Psoas muscle (tissue), 7 donors: ENCODE measurements at regions not wholly inside any gene's neighbourhood (a gene's known extent, or its start where the extent isn't known, plus 50 kb on each side); places are given as distances from the start of the nearest gene placed in this dataset.
A peak's percentile ranks its signal among the peaks of the same experiment; 100 is the strongest.

ENCODE experiments used
- ATAC-seq, 4 donors: fragments of 200-7000 bp; cut with Tn5 transposase; one replicate each; pipeline ENCODE4 v1.9.1; 2020; ENCODE audit warnings: moderate library complexity in 3 of 4, mild to moderate bottlenecking in 2 of 4
- DNase-seq, 2 donors: peaks; one replicate each; pipeline ENCODE4 v3.0.0-alpha.2; 2020
- H3K27ac ChIP-seq: fragments of 200-600 bp; one replicate; pipeline ENCODE4 v1.8.0; 2022
- H3K27me3 ChIP-seq, 3 donors: fragments of 200-600 bp in 1 of 3; one replicate each; pipeline versions ENCODE4 v1.6.1 to v1.8.0; 2013 to 2022; ENCODE audit warnings: low read length in 2 of 3, mild to moderate bottlenecking in 2 of 3, moderate library complexity in 1 of 3; ENCODE audit not compliant: insufficient read depth in 3 of 3
- H3K36me3 ChIP-seq, 2 donors: fragments of 200-600 bp in 1 of 2; one replicate each; pipeline versions ENCODE4 v1.6.1 to v1.8.0; 2013 to 2022; ENCODE audit warnings: low read depth in 1 of 2, mild to moderate bottlenecking in 1 of 2, moderate library complexity in 1 of 2; ENCODE audit not compliant: insufficient read depth in 1 of 2
- H3K4me1 ChIP-seq: fragments of 200-600 bp; one replicate; pipeline ENCODE4 v1.8.0; 2022
- H3K4me3 ChIP-seq: fragments of 200-600 bp; one replicate; pipeline ENCODE4 v1.8.0; 2022; ENCODE audit warnings: mild to moderate bottlenecking
- H3K9me3 ChIP-seq: fragments of 200-600 bp; one replicate; pipeline ENCODE4 v1.8.0; 2022
- CTCF ChIP-seq: fragments of 200-600 bp; IDR thresholded peaks from one replicate; pipeline ENCODE4 v1.8.0; 2022; ENCODE audit warnings: antibody characterized with exemption
- WGBS, 3 donors: extraction: QIAGEN DNeasy Blood & Tissue Kit; methylation state at CpG; one replicate each; pipeline versions ENCODE4 v1.1.6 to v1.1.7; 2013; 5-methylcytosine and 5-hydroxymethylcytosine counted together
- intact Hi-C, 2 donors: fragments of 100-400 bp; cut with DNase I; formaldehyde crosslinking; loops; one replicate each; pipeline versions ENCODE4 v1.11.0 to v1.14.2; 2022
- donor health status: healthy with polysubstance abuse.
- donor health status: DM: no; HTN: no; CAD: no; lungs with moderate emphysema.
- donor health status: Bipolar disorder and iron deficiency.
- donor health status: healthy.
- donor health status: DM: yes; HTN: yes; CAD: no.
- donor health status: DM: no; HTN: no; CAD: no.
- donor health status: DM: yes; HTN: yes; CAD: no.

GRCh38 chr5:40432836-40433235 is 246.9 kb upstream of the PTGER4 start:
- Histone ChIP-seq H3K27me3 (no peaks in the 10 kb centered on the region), H3K36me3 (no peaks in the 10 kb centered on the region), H3K9me3 (no peaks in the 10 kb centered on the region), H3K4me3 (no peak overlapping the region), H3K4me1 (no peaks in the 10 kb centered on the region), H3K27ac (no peak overlapping the region)
- ATAC-seq (no peak), DNase-seq (no peak)
- no peak for TF ChIP-seq CTCF
- WGBS, 3 donors, result 90 to 98% (median 91%) methylated on average over 1 of the region's 1 CpG
- intact Hi-C loops, result no loop called here

- no peak for TF ChIP-seq CTCF
- WGBS, 3 donors, result 92 to 100% (median 97%) methylated on average over 1 of the region's 1 CpG
- H3K4me3 ChIP-seq, result no peak overlapping the region
- H3K9me3 ChIP-seq, result no peaks in the 10 kb centered on the region
- ATAC-seq (no peak), DNase-seq (no peak)
- intact Hi-C loops, result no loop called here
- no peaks in the 10 kb centered on the region for H3K36me3 ChIP-seq
- H3K27me3 ChIP-seq, result no peaks in the 10 kb centered on the region
- H3K4me1 ChIP-seq, result no peaks in the 10 kb centered on the region
- H3K27ac ChIP-seq, result no peak overlapping the region
These were observed 248.0 kb upstream of the PTGER4 start for GRCh38 chr5:40431734-40432133.

- Histone ChIP-seq H3K27ac (no peak overlapping the region), H3K9me3 (no peaks in the 10 kb centered on the region), H3K4me1 (no peaks in the 10 kb centered on the region), H3K36me3 (no peaks in the 10 kb centered on the region), H3K4me3 (no peak overlapping the region), H3K27me3 (no peaks in the 10 kb centered on the region)
- WGBS, 3 donors, result 20 to 40% (median 30%) methylated on average over 3 of the region's 3 CpGs
- intact Hi-C loops, result no loop called here
- ATAC-seq (no peak), DNase-seq (no peak)
- no peak for TF ChIP-seq CTCF
These were observed 249.5 kb upstream of the PTGER4 start for GRCh38 chr5:40430101-40430710.

- 28 to 36% (median 32%) methylated on average over 2 of the region's 2 CpGs for WGBS, 3 donors
- peak in 3 of 4 donors; percentile 39 to 59 (median 59) for ATAC-seq
- no peak for DNase-seq
- Histone ChIP-seq H3K4me1 (no peaks in the 10 kb centered on the region), H3K27me3 (no peaks in the 10 kb centered on the region), H3K9me3 (no peaks in the 10 kb centered on the region), H3K4me3 (no peak overlapping the region), H3K36me3 (no peaks in the 10 kb centered on the region), H3K27ac (no peak overlapping the region)
- intact Hi-C loops, result no loop called here
- no peak for TF ChIP-seq CTCF
These were observed 250.2 kb upstream of the PTGER4 start for GRCh38 chr5:40429258-40430100.
